Ascending aorta (tissue), 2 donors: ENCODE measurements at regions not wholly inside any gene's neighbourhood (a gene's known extent, or its start where the extent isn't known, plus 50 kb on each side); places are given as distances from the start of the nearest gene placed in this dataset.

Experiments used
- DNase-seq, 2 donors: peaks; one replicate each; pipeline ENCODE4 v3.0.0-alpha.2; 2019; ENCODE audit warnings: low spot score in 2 of 2
- H3K27ac ChIP-seq, 2 donors: fragments of 200-600 bp; sonication (generic); one replicate each; pipeline ENCODE4 v1.5.1; 2016 to 2017; ENCODE audit warnings: mild to moderate bottlenecking in 1 of 2
- H3K27me3 ChIP-seq: fragments of 200-600 bp; sonication (generic); one replicate; pipeline ENCODE4 v1.5.1; 2017
- H3K36me3 ChIP-seq, 2 donors: fragments of 200-600 bp; sonication (generic); one replicate each; pipeline ENCODE4 v1.5.1; 2016
- H3K4me1 ChIP-seq, 2 donors: fragments of 200-600 bp; sonication (generic); one replicate each; pipeline ENCODE4 v1.5.1; 2016 to 2017; ENCODE audit warnings: mild to moderate bottlenecking in 1 of 2
- H3K4me3 ChIP-seq, 2 donors: fragments of 200-600 bp; sonication (generic); one replicate each; pipeline ENCODE4 v1.5.1; 2016 to 2017; ENCODE audit warnings: mild to moderate bottlenecking in 1 of 2
- H3K9me3 ChIP-seq, 2 donors: fragments of 200-600 bp; sonication (generic); one replicate each; pipeline ENCODE4 v1.5.1; 2016
- intact Hi-C: fragments of 100-400 bp; cut with DNase I; formaldehyde crosslinking; loops from one replicate; pipeline ENCODE4 v1.15.1; 2023
- TF ChIP-seq, protein P1 (sequence below), 3 experiments: fragments of 200-600 bp in 2 of 3; fragments of 450-650 bp in 1 of 3; sonication (generic) in 2 of 3; IDR thresholded peaks; one replicate each; pipeline ENCODE4 v1.5.1; 2016 to 2019; ENCODE audit warnings: antibody characterized with exemption in 3 of 3, mild to moderate bottlenecking in 1 of 3, moderate library complexity in 1 of 3

DNA sequence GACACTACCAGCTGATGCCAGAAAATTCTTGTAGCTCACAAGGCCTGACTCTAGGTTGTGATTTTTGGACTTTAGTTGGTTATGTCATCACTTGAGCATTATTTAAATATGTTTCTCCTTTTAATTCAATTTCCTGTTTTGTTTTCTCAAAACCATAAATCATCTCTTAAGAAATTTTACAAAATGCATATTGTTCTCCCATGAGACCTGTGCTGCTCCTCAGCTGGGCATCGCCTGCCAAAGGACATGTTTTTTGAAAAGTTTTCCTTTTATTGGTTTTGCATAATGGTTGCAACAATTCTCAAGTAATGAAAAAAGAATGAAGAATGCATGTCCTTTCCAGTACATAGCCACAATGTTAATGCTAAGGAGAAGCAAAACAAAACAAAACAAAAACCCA lies 204.7 kb upstream of the LYPLAL1 start:
- Histone ChIP-seq H3K27me3 (no peaks in the 10 kb centered on the region), H3K9me3 (no peaks in the 10 kb centered on the region), H3K4me3 (no peak overlapping the region), H3K36me3 (no peaks in the 10 kb centered on the region), H3K27ac (no peak overlapping the region), H3K4me1 (no peaks in the 10 kb centered on the region)
- TF ChIP-seq, protein P1, sequence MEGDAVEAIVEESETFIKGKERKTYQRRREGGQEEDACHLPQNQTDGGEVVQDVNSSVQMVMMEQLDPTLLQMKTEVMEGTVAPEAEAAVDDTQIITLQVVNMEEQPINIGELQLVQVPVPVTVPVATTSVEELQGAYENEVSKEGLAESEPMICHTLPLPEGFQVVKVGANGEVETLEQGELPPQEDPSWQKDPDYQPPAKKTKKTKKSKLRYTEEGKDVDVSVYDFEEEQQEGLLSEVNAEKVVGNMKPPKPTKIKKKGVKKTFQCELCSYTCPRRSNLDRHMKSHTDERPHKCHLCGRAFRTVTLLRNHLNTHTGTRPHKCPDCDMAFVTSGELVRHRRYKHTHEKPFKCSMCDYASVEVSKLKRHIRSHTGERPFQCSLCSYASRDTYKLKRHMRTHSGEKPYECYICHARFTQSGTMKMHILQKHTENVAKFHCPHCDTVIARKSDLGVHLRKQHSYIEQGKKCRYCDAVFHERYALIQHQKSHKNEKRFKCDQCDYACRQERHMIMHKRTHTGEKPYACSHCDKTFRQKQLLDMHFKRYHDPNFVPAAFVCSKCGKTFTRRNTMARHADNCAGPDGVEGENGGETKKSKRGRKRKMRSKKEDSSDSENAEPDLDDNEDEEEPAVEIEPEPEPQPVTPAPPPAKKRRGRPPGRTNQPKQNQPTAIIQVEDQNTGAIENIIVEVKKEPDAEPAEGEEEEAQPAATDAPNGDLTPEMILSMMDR (IDR thresholded peaks at IDR 0.05) = no peak
- DNase-seq = no peak
- intact Hi-C loops = no loop called here

DNA sequence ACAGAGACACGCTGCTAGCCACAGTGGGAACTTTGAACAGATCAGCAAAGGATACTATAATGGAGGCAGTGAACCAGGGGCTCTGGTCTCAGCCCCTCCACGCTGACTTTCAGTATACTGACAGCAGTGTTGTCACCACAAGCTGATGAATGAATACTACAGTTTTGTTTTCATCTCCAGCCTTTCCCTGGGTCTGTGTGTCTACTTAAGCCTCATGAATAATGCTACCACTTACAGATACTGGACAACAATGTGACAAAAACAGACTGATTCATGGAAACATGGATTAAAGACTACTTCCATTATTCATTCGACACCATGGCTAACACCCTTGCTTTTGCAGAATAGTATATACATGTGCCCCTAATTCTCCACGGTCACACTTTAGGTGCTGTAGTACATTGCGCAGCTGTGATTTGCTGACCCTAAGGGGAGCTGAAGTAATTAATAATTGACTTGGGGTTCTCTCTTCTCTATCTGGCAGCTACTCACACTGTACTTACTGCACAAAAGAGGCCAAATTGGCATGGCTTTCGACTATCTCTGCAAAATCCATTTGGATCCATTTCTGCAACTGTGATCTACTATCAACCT lies 203.2 kb upstream of the LYPLAL1 start:
- TF ChIP-seq, protein P1 (IDR thresholded peaks at IDR 0.05) = no peak
- Histone ChIP-seq H3K4me1 (no peaks in the 10 kb centered on the region), H3K9me3 (no peaks in the 10 kb centered on the region), H3K27me3 (no peaks in the 10 kb centered on the region), H3K36me3 (no peaks in the 10 kb centered on the region), H3K27ac (no peak overlapping the region), H3K4me3 (no peak overlapping the region)
- intact Hi-C loops = no loop called here
- no peak for DNase-seq

DNA sequence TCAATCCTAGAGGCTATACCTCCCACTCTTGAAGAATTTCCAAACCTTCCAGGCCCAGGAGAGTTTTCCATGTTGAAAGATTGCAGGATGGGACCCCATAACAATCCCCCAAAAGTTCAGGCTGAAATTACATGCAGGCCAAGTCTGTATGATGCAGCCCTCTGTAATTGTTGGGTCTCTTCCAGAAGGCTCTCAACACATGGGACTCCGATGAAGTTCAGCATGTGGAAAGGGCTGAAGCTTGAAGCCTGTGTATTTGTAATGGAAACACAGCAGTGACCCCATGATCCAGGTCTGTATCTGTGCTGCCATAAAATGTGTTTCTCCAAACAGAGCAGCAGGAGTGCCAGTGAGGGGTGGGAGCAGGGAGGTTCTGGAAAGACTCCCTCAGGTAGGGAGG lies 202.5 kb upstream of the LYPLAL1 start:
- Histone ChIP-seq H3K9me3 (no peaks in the 10 kb centered on the region), H3K4me1 (no peaks in the 10 kb centered on the region), H3K27me3 (no peaks in the 10 kb centered on the region), H3K4me3 (no peak overlapping the region), H3K27ac (no peak overlapping the region), H3K36me3 (no peaks in the 10 kb centered on the region)
- TF ChIP-seq, protein P1 (IDR thresholded peaks at IDR 0.05) = no peak
- intact Hi-C loops = no loop called here
- DNase-seq = no peak

DNA sequence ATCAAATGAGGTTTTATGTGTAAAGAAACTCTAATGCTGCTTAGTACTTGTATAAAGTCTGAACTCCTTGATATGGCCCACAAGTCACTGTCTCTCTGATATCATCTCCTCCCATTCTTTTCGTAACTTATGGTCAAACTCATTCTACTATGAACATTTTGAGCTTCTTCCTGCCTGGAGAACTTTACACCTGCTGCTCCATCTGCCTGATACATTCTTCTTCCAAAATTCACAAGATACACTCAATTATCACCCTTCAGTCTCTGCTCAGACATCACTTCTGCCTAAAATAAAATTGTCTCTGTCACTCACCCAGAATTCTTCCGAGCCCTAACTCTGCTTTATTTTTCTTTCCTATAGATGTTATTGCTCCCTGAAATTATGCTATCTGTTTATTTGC lies 192.8 kb upstream of the LYPLAL1 start:
- DNase-seq = no peak
- no peaks in the 10 kb centered on the region for H3K4me1 ChIP-seq
- H3K9me3 ChIP-seq = no peaks in the 10 kb centered on the region
- H3K27me3 ChIP-seq = no peaks in the 10 kb centered on the region
- H3K36me3 ChIP-seq = no peaks in the 10 kb centered on the region
- TF ChIP-seq, protein P1 (IDR thresholded peaks at IDR 0.05) = no peak
- H3K4me3 ChIP-seq = no peak overlapping the region
- intact Hi-C loops = no loop called here
- H3K27ac ChIP-seq = no peak overlapping the region

DNA sequence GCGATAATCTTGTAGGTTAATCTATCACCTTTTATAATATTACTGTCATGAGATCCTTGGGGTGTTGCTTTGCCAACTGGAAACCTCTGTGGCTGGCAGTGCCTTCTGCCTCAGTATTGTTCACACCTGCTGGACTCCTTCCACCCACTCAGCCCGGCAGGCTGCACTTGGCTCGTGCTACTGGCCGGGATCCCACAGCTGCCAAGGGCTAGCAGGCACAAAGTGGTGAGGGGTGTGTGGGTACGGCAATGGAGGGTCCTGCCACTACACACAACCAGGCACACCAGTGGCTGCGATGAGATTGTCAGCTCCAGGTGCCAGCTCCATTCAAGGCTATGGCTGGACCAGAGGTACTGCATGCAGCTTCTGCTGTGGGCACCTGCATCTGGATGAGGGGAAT lies 191.2 kb upstream of the LYPLAL1 start:
- no peak overlapping the region for H3K27ac ChIP-seq
- intact Hi-C loops = no loop called here
- no peak for DNase-seq
- TF ChIP-seq, protein P1 (IDR thresholded peaks at IDR 0.05) = no peak
- H3K9me3 ChIP-seq = no peaks in the 10 kb centered on the region
- H3K4me3 ChIP-seq = no peak overlapping the region
- H3K27me3 ChIP-seq = no peaks in the 10 kb centered on the region
- no peaks in the 10 kb centered on the region for H3K36me3 ChIP-seq
- H3K4me1 ChIP-seq = no peaks in the 10 kb centered on the region

DNA sequence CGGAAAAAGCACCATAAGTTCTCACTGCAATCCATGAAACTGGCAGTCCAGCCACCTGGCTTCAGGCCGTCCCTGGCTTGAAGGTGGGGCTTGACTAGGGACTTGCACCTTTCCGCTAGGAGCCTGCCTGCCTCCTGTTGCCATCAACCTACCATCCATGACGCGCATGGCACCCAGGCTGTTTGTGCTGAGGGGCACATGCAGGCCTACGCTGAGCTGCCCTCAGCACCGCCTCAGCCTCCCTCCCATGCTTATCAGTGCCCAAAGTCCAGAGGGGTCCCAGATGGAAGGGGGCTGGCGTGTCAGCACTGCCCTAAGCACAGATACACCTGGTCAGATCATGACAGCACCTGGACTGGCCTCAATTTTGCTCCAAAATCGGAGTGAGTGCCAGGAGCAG lies 190.2 kb upstream of the LYPLAL1 start:
- Histone ChIP-seq H3K27ac (no peak overlapping the region), H3K27me3 (no peaks in the 10 kb centered on the region), H3K4me1 (no peaks in the 10 kb centered on the region), H3K9me3 (no peaks in the 10 kb centered on the region), H3K4me3 (no peak overlapping the region), H3K36me3 (no peaks in the 10 kb centered on the region)
- TF ChIP-seq, protein P1 (IDR thresholded peaks at IDR 0.05) = no peak
- DNase-seq = no peak
- intact Hi-C loops = no loop called here
